Lower leg skin (tissue), 4 donors: ENCODE measurements at regions not wholly inside any gene's neighbourhood (a gene's known extent, or its start where the extent isn't known, plus 50 kb on each side); places are given as distances from the start of the nearest gene placed in this dataset.

ENCODE experiments used
- DNase-seq, 2 donors: peaks; one replicate each; pipeline ENCODE4 v3.0.0-alpha.2; 2019; ENCODE audit warnings: low spot score in 2 of 2
- H3K4me3 ChIP-seq: fragments of 200-600 bp; sonication (generic); 2 replicates; pipeline ENCODE4 v1.5.1; 2017; ENCODE audit warnings: mild to moderate bottlenecking, low read depth; ENCODE audit not compliant: poor library complexity, severe bottlenecking
- POLR2A ChIP-seq, 2 donors: fragments of 450-650 bp; IDR thresholded peaks; one replicate each; pipeline ENCODE4 v1.6.1; 2016 to 2017; ENCODE audit warnings: antibody characterized with exemption in 2 of 2, mild to moderate bottlenecking in 1 of 2, moderate library complexity in 1 of 2
- WGBS, 2 donors: methylation state at CpG; one replicate each; pipeline ENCODE4 v1.1.5; 2018; 5-methylcytosine and 5-hydroxymethylcytosine counted together
- intact Hi-C: fragments of 100-400 bp; cut with DNase I; formaldehyde crosslinking; loops from one replicate; pipeline ENCODE4 v1.15.0; 2023; ENCODE audit warnings: low total_unique reads
- TF ChIP-seq, protein P1 (sequence below), 3 donors: fragments of 450-650 bp; IDR thresholded peaks; one replicate each; pipeline ENCODE4 v1.5.1; 2016; ENCODE audit warnings: antibody characterized with exemption in 3 of 3, mild to moderate bottlenecking in 3 of 3, moderate library complexity in 2 of 3

DNA sequence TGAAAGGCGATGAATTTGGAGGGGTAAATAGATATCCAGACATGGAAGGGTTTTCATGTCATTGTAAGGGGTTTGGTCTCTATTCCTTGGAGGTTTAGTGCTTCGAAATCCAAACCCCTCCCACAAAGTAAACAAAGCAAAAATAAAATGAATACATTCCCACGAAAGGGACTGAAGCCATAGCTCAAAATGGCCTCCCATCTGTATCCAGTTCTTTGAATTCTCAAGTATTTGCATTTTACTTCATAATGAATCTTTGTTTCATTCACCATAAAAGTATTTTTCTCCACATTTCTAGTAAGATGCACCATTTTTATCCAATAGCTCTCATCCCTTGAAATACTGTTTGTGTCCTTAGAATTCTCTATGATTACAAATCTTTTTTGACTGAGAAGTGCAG lies 103.2 kb upstream of the DTNA start:
- no peak overlapping the region for H3K4me3 ChIP-seq
- 79 to 82% methylated on average over 3 of the region's 3 CpGs for WGBS, 2 donors
- TF ChIP-seq, protein P1, sequence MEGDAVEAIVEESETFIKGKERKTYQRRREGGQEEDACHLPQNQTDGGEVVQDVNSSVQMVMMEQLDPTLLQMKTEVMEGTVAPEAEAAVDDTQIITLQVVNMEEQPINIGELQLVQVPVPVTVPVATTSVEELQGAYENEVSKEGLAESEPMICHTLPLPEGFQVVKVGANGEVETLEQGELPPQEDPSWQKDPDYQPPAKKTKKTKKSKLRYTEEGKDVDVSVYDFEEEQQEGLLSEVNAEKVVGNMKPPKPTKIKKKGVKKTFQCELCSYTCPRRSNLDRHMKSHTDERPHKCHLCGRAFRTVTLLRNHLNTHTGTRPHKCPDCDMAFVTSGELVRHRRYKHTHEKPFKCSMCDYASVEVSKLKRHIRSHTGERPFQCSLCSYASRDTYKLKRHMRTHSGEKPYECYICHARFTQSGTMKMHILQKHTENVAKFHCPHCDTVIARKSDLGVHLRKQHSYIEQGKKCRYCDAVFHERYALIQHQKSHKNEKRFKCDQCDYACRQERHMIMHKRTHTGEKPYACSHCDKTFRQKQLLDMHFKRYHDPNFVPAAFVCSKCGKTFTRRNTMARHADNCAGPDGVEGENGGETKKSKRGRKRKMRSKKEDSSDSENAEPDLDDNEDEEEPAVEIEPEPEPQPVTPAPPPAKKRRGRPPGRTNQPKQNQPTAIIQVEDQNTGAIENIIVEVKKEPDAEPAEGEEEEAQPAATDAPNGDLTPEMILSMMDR (IDR thresholded peaks at IDR 0.05) = no peak
- TF ChIP-seq POLR2A (IDR thresholded peaks at IDR 0.05) = no peak
- no peak for DNase-seq
- intact Hi-C loops = no loop called here

DNA sequence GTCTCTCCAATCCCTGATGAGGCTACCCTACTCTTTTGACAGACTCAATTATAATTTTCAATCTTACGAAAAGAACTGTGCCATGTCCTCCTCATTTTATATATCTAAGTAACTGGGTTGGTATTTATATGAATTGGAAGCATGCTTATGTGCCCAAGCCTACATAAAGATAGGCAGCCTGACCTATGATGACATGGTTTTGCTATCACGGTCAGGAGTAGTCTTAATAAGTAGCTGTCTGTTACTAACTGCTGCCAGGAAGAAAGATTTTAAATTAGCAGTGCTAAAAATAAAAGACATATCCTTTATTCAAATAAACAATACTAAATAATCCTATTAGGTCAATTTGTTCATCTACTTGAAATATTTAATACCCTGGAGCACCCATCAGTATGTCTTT lies 102.0 kb upstream of the DTNA start:
- WGBS, 2 donors = 66 to 82% methylated on average over 2 of the region's 2 CpGs
- DNase-seq = no peak
- intact Hi-C loops = no loop called here
- TF ChIP-seq, protein P1 (IDR thresholded peaks at IDR 0.05) = no peak
- no peak for TF ChIP-seq POLR2A (IDR thresholded peaks at IDR 0.05)
- no peak overlapping the region for H3K4me3 ChIP-seq

DNA sequence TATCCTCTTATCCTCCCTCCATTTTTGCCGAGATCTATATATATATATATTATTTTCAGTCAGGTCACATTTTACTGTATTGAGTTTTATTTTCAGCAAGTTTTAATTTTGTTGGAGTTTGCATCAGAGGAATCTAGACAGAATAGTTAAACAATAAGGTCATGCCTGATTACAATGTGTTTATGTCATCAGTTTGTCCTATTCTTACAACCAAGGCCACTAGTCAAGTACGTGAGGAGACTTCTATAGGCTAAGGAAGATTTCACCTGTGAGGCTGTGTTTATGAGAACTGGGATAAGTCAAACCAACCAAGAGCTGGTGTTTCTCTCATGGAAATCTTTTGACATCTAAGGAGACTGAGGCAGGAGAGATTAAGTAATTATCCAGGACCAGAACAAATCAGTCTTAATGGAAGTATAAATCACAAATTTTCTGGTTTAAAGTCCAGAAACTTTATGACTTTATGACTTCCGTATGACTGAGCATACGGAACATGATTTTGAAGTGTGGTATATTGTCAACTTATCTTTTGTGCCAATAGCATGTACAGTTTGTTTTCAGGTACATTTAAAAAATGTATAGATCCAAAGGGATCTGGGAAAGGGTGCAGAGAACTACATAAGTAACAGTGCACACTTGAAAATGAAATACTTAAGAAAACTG lies 100.0 kb upstream of the DTNA start:
- H3K4me3 ChIP-seq = no peak overlapping the region
- TF ChIP-seq POLR2A (IDR thresholded peaks at IDR 0.05) = no peak
- TF ChIP-seq, protein P1 (IDR thresholded peaks at IDR 0.05) = no peak
- DNase-seq = no peak

DNA sequence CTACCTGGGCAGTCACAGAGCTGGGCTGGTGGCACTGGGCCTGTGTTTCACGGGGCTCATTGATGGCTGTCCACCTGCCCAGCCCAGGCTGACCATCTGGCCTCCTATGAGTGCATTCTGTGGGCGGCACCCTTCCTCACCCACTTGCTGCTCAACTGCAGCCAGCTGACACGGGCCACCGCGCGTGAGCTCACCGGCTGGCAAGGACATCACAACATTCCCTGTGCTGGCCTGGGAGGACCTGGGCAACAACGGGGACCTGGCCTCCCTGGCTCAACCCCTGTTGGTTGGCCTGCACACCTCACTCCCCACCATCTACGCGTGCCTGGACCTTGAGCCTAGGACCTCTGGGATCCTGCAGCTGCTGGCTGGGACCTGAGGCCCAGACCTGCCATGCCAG lies 98.2 kb upstream of the DTNA start:
- 96 to 100% methylated on average over 2 to 10 of the region's 10 CpGs for WGBS, 2 donors
- intact Hi-C loops = no loop called here
- H3K4me3 ChIP-seq = no peak overlapping the region
- no peak for DNase-seq
- TF ChIP-seq, protein P1 (IDR thresholded peaks at IDR 0.05) = no peak
- no peak for TF ChIP-seq POLR2A (IDR thresholded peaks at IDR 0.05)

More for the DNA sequence above, 100.0 kb upstream of the DTNA start:
- intact Hi-C loops = no loop called here
- 90 to 92% methylated on average over 4 of the region's 4 CpGs for WGBS, 2 donors

DNA sequence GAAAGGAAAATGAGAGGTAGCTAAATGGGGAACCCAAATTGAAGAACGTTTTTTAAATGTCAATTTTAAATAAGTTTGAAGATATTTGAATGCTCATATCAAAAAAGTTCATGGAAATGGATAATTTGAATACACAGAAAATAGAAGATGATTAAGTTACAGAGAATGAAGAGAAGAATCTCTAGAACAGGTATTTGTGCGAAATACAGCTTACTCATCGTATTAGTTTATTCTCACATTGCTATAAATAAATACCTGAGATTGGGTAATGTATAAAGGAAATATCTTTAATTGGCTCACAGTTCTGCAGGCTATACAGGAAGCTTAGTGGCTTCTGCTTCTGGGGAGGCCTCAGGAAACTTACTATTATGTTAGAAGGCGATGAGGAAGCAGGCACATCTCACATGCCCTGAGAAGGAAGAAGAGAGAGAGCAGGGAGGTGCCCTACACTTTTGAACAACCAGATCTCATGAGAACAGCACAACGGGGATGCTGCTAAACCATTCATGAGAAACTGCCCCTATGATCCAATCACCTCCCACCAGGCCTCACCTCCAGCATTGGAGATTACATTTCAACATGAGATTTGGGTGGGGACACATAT lies 89.7 kb upstream of the DTNA start:
- no peak for DNase-seq
- TF ChIP-seq, protein P1 (IDR thresholded peaks at IDR 0.05) = no peak
- TF ChIP-seq POLR2A (IDR thresholded peaks at IDR 0.05) = no peak
- intact Hi-C loops = no loop called here
- WGBS, 2 donors = 85 to 89% methylated on average over 5 of the region's 5 CpGs
- H3K4me3 ChIP-seq = no peak overlapping the region
